Trophoblast cell (in vitro differentiated cells and primary cell): ENCODE measurements at regions not wholly inside any gene's neighbourhood (a gene's known extent, or its start where the extent isn't known, plus 50 kb on each side); places are given as distances from the start of the nearest gene placed in this dataset.

Experiments
- DNase-seq, 2 donors: peaks; one replicate each; pipeline ENCODE4 v3.0.0-alpha.2; 2016
- H2AFZ ChIP-seq: 2 replicates; pipeline ENCODE4 v1.6.1; 2013; ENCODE audit warnings: low read length, moderate library complexity, mild to moderate bottlenecking; ENCODE audit not compliant: insufficient read depth, poor library complexity
- H2AK5ac ChIP-seq: 2 replicates; pipeline ENCODE4 v1.6.1; 2013; ENCODE audit warnings: mild to moderate bottlenecking, low read length
- H2BK120ac ChIP-seq: 2 replicates; pipeline ENCODE4 v1.6.1; 2013; ENCODE audit warnings: low read length, mild to moderate bottlenecking, moderate library complexity; ENCODE audit not compliant: insufficient read depth, poor library complexity
- H2BK12ac ChIP-seq: 2 replicates; pipeline ENCODE4 v1.6.1; 2013; ENCODE audit warnings: mild to moderate bottlenecking, low read length, moderate library complexity
- H2BK5ac ChIP-seq: 2 replicates; pipeline ENCODE4 v1.6.1; 2013; ENCODE audit warnings: low read length, low read depth, moderate library complexity, mild to moderate bottlenecking; ENCODE audit not compliant: poor library complexity
- H3K14ac ChIP-seq: 2 replicates; pipeline ENCODE4 v1.6.1; 2013; ENCODE audit warnings: mild to moderate bottlenecking, low read length
- H3K18ac ChIP-seq: 2 replicates; pipeline ENCODE4 v1.6.1; 2013; ENCODE audit warnings: mild to moderate bottlenecking, low read length
- H3K23ac ChIP-seq: 2 replicates; pipeline ENCODE4 v1.6.1; 2013; ENCODE audit warnings: low read length
- H3K27ac ChIP-seq: 2 replicates; pipeline ENCODE4 v1.5.1; 2013; ENCODE audit warnings: low read depth, mild to moderate bottlenecking, inconsistent platforms, low read length, moderate library complexity
- H3K27me3 ChIP-seq: 2 replicates; pipeline ENCODE4 v1.6.1; 2013; ENCODE audit warnings: inconsistent platforms, mild to moderate bottlenecking, low read length, moderate library complexity; ENCODE audit not compliant: insufficient read depth
- H3K36me3 ChIP-seq, 2 experiments: 1 replicate in 1 of 2; 2 replicates in 1 of 2; pipeline ENCODE4 v1.6.1; 2013; ENCODE audit warnings: low read length in 2 of 2, mild to moderate bottlenecking in 2 of 2, moderate library complexity in 1 of 2; ENCODE audit not compliant: insufficient read depth in 2 of 2, control insufficient read depth in 1 of 2
- H3K4ac ChIP-seq: 2 replicates; pipeline ENCODE4 v1.6.1; 2013; ENCODE audit warnings: low read depth, mild to moderate bottlenecking, low read length, moderate library complexity
- H3K4me1 ChIP-seq, 2 experiments: 1 replicate in 1 of 2; 2 replicates in 1 of 2; pipeline ENCODE4 v1.6.1; 2013; ENCODE audit warnings: low read length in 2 of 2, mild to moderate bottlenecking in 2 of 2, moderate library complexity in 1 of 2; ENCODE audit not compliant: insufficient read depth in 2 of 2, control insufficient read depth in 1 of 2
- H3K4me2 ChIP-seq: 2 replicates; pipeline ENCODE4 v1.6.1; 2013; ENCODE audit warnings: inconsistent platforms, mild to moderate bottlenecking, low read length, moderate library complexity
- H3K4me3 ChIP-seq: 2 replicates; pipeline ENCODE4 v1.5.1; 2013; ENCODE audit warnings: mild to moderate bottlenecking, low read depth, low read length, inconsistent platforms
- H3K79me1 ChIP-seq: one replicate; pipeline ENCODE4 v1.6.1; 2013; ENCODE audit warnings: low read length
- H3K79me2 ChIP-seq: 2 replicates; pipeline ENCODE4 v1.6.1; 2013; ENCODE audit warnings: low read length, mild to moderate bottlenecking; ENCODE audit not compliant: control insufficient read depth, insufficient read depth, poor library complexity
- H3K9ac ChIP-seq: 2 replicates; pipeline ENCODE4 v1.6.1; 2013; ENCODE audit warnings: mild to moderate bottlenecking, low read length
- H3K9me3 ChIP-seq: 2 replicates; pipeline ENCODE4 v1.6.1; 2013; ENCODE audit warnings: low read depth, mild to moderate bottlenecking, control low read depth, inconsistent platforms, low read length; ENCODE audit not compliant: insufficient read depth
- H4K12ac ChIP-seq: 2 replicates; pipeline ENCODE4 v1.6.1; 2013; ENCODE audit warnings: low read depth, mild to moderate bottlenecking, low read length, moderate library complexity
- H4K8ac ChIP-seq: 2 replicates; pipeline ENCODE4 v1.6.1; 2013; ENCODE audit warnings: low read depth, mild to moderate bottlenecking, low read length, moderate library complexity
- H4K91ac ChIP-seq: one replicate; pipeline ENCODE4 v1.6.1; 2013; ENCODE audit warnings: low read depth, mild to moderate bottlenecking, low read length, moderate library complexity
- WGBS: extraction: QIAGEN DNeasy Blood & Tissue Kit; methylation state at CpG from one replicate; pipeline ENCODE4 v1.1.7; 2013; ENCODE audit warnings: missing lambda C conversion rate; ENCODE audit not compliant: insufficient read length, insufficient coverage; ENCODE audit errors: extremely low coverage; 5-methylcytosine and 5-hydroxymethylcytosine counted together

GRCh38 chrX:39911278-39911897 is 186.4 kb downstream of the BCOR start:
- Histone ChIP-seq H3K27me3 (no peaks in the 10 kb centered on the region), H3K4ac (no peak overlapping the region), H3K9me3 (no peaks in the 10 kb centered on the region), H3K4me1 (peaks cover 8 to 11% of the 10 kb centered on the region in 2 experiments), H2AK5ac (no peak overlapping the region), H2BK5ac (no peak overlapping the region), H3K4me3 (no peak overlapping the region), H4K12ac (no peak overlapping the region), H3K18ac (no peak overlapping the region), H2AFZ (no peak overlapping the region), H3K79me1 (peaks cover 12% of the 10 kb centered on the region), H3K27ac (no peak overlapping the region), H3K36me3 (no peaks in the 10 kb centered on the region), H4K91ac (no peak overlapping the region), H3K14ac (no peak overlapping the region), H3K23ac (no peak overlapping the region), H3K9ac (no peak overlapping the region), H3K4me2 (no peak overlapping the region), H2BK120ac (no peak overlapping the region), H3K79me2 (no peaks in the 10 kb centered on the region), H4K8ac (no peak overlapping the region), H2BK12ac (no peak overlapping the region)
- no CpG with 5 or more reads among the region's 14 CpGs for WGBS
- DNase-seq: no peak

GRCh38 chrX:39912126-39912525 is 185.6 kb downstream of the BCOR start:
- no peak overlapping the region for H3K14ac ChIP-seq
- H3K36me3 ChIP-seq: no peaks in the 10 kb centered on the region
- H4K12ac ChIP-seq: no peak overlapping the region
- WGBS: no CpG with 5 or more reads among the region's 7 CpGs
- H3K4me1 ChIP-seq: peaks cover 8 to 11% of the 10 kb centered on the region in 2 experiments
- no peak overlapping the region for H4K91ac ChIP-seq
- no peaks in the 10 kb centered on the region for H3K27me3 ChIP-seq
- no peak overlapping the region for H2BK12ac ChIP-seq
- no peak overlapping the region for H3K4me3 ChIP-seq
- no peak overlapping the region for H2AFZ ChIP-seq
- no peak overlapping the region for H3K4ac ChIP-seq
- H3K79me2 ChIP-seq: no peaks in the 10 kb centered on the region
- H4K8ac ChIP-seq: no peak overlapping the region
- no peak overlapping the region for H3K18ac ChIP-seq
- H3K9me3 ChIP-seq: no peaks in the 10 kb centered on the region
- H2BK5ac ChIP-seq: no peak overlapping the region
- no peak overlapping the region for H3K4me2 ChIP-seq
- no peak overlapping the region for H3K23ac ChIP-seq
- H3K9ac ChIP-seq: no peak overlapping the region
- peaks cover 12% of the 10 kb centered on the region for H3K79me1 ChIP-seq
- H2BK120ac ChIP-seq: no peak overlapping the region
- no peak overlapping the region for H3K27ac ChIP-seq
- no peak overlapping the region for H2AK5ac ChIP-seq
- no peak for DNase-seq

GRCh38 chrX:39915081-39915480 is 182.7 kb downstream of the BCOR start:
- Histone ChIP-seq H3K4ac (no peak overlapping the region), H3K36me3 (no peaks in the 10 kb centered on the region)
- no peak for DNase-seq

GRCh38 chrX:39915596-39915995 is 182.2 kb downstream of the BCOR start:
- Histone ChIP-seq H3K14ac (no peak overlapping the region), H3K23ac (no peak overlapping the region), H2AK5ac (no peak overlapping the region), H3K9me3 (no peaks in the 10 kb centered on the region), H3K4me2 (no peak overlapping the region), H3K4me3 (no peak overlapping the region), H3K27me3 (no peaks in the 10 kb centered on the region), H3K79me1 (no peaks in the 10 kb centered on the region), H4K91ac (no peak overlapping the region), H3K4ac (no peak overlapping the region), H4K12ac (no peak overlapping the region), H2BK120ac (no peak overlapping the region), H3K4me1 (no peaks in the 10 kb centered on the region), H4K8ac (no peak overlapping the region), H2BK12ac (no peak overlapping the region), H3K36me3 (no peaks in the 10 kb centered on the region), H3K9ac (no peak overlapping the region), H3K18ac (no peak overlapping the region), H2BK5ac (no peak overlapping the region), H3K79me2 (no peaks in the 10 kb centered on the region), H3K27ac (no peak overlapping the region), H2AFZ (no peak overlapping the region)
- DNase-seq: no peak
- no CpG with 5 or more reads among the region's 12 CpGs for WGBS

More at GRCh38 chrX:39915081-39915480, 182.7 kb downstream of the BCOR start:
- Histone ChIP-seq H4K8ac (no peak overlapping the region), H3K14ac (no peak overlapping the region), H3K79me2 (no peaks in the 10 kb centered on the region), H3K4me2 (no peak overlapping the region), H2AK5ac (no peak overlapping the region), H2BK120ac (no peak overlapping the region), H3K79me1 (peaks cover 1% of the 10 kb centered on the region), H3K4me3 (no peak overlapping the region), H3K27ac (no peak overlapping the region), H3K18ac (no peak overlapping the region), H2BK5ac (no peak overlapping the region), H4K91ac (no peak overlapping the region), H3K23ac (no peak overlapping the region), H3K4me1 (no peaks in the 10 kb centered on the region), H3K9ac (no peak overlapping the region), H3K27me3 (no peaks in the 10 kb centered on the region), H2BK12ac (no peak overlapping the region), H3K9me3 (no peaks in the 10 kb centered on the region), H2AFZ (no peak overlapping the region), H4K12ac (no peak overlapping the region)
- no CpG with 5 or more reads among the region's 3 CpGs for WGBS
